ENCODE measurements at regions not wholly inside any gene's neighbourhood (a gene's known extent, or its start where the extent isn't known, plus 50 kb on each side); places are given as distances from the start of the nearest gene placed in this dataset.
A peak's percentile ranks its signal among the peaks of the same experiment; 100 is the strongest.

- H3K27ac Mint-ChIP-seq (ENCODE audit: unreplicated experiment) = no peak overlapping the region
- TF ChIP-seq CTCF (IDR thresholded peaks at IDR 0.05; ENCODE audit: unreplicated experiment) = no peak
- intact Hi-C loops (cut with micrococcal nuclease; ENCODE audit: unreplicated experiment) = no loop called here
- H3K4me1 Mint-ChIP-seq (ENCODE audit: low read depth, unreplicated experiment) = peaks cover 10% of the 10 kb centered on the region
- no peak for DNase-seq
- no peaks in the 10 kb centered on the region for H3K36me3 Mint-ChIP-seq (ENCODE audit: insufficient read depth, unreplicated experiment)
- BruUV-seq (replicated peaks) = no TSS peak
- no peak overlapping the region for H3K4me3 Mint-ChIP-seq (ENCODE audit: low read depth, unreplicated experiment)
- CTCF ChIA-PET = interaction anchor here (0.5 kb wide), 1 partner anchor 115 kb away, joined by 3 read pairs; the partner anchor contains the start of gene SCG2
- peaks cover 4% of the 10 kb centered on the region for H3K9me3 Mint-ChIP-seq (ENCODE audit: low read depth, unreplicated experiment)
- no peaks in the 10 kb centered on the region for H3K27me3 Mint-ChIP-seq (ENCODE audit: unreplicated experiment)
These were observed 115.4 kb downstream of the SCG2 start for GRCh38 chr2:223486751-223487150.

GRCh38 chr2:223487214-223487846 lies 114.8 kb downstream of the SCG2 start:
- Mint-ChIP-seq H3K4me1 (ENCODE audit: low read depth, unreplicated experiment) (peaks cover 10% of the 10 kb centered on the region), H3K9me3 (ENCODE audit: low read depth, unreplicated experiment) (peaks cover 4% of the 10 kb centered on the region), H3K4me3 (ENCODE audit: low read depth, unreplicated experiment) (no peak overlapping the region), H3K27ac (ENCODE audit: unreplicated experiment) (no peak overlapping the region), H3K27me3 (ENCODE audit: unreplicated experiment) (no peaks in the 10 kb centered on the region), H3K36me3 (ENCODE audit: insufficient read depth, unreplicated experiment) (no peaks in the 10 kb centered on the region)
- CTCF ChIA-PET = no interaction called here
- no peak for DNase-seq
- no TSS peak for BruUV-seq (replicated peaks)
- intact Hi-C loops (cut with micrococcal nuclease; ENCODE audit: unreplicated experiment) = no loop called here
- no peak for TF ChIP-seq CTCF (IDR thresholded peaks at IDR 0.05; ENCODE audit: unreplicated experiment)

GRCh38 chr2:223488814-223489213 lies 113.3 kb downstream of the SCG2 start:
- no peaks in the 10 kb centered on the region for H3K27me3 Mint-ChIP-seq (ENCODE audit: unreplicated experiment)
- no peak for TF ChIP-seq CTCF (IDR thresholded peaks at IDR 0.05; ENCODE audit: unreplicated experiment)
- intact Hi-C loops (cut with micrococcal nuclease; ENCODE audit: unreplicated experiment) = no loop called here
- no peak overlapping the region for H3K27ac Mint-ChIP-seq (ENCODE audit: unreplicated experiment)
- peaks cover 11% of the 10 kb centered on the region for H3K4me1 Mint-ChIP-seq (ENCODE audit: low read depth, unreplicated experiment)
- peaks cover 4% of the 10 kb centered on the region for H3K9me3 Mint-ChIP-seq (ENCODE audit: low read depth, unreplicated experiment)
- no peak overlapping the region for H3K4me3 Mint-ChIP-seq (ENCODE audit: low read depth, unreplicated experiment)
- no peaks in the 10 kb centered on the region for H3K36me3 Mint-ChIP-seq (ENCODE audit: insufficient read depth, unreplicated experiment)
- no TSS peak for BruUV-seq (replicated peaks)
- peak; percentile 10 for DNase-seq
- CTCF ChIA-PET = interaction anchor here (0.6 kb wide), 1 partner anchor 13 kb away, joined by 5 read pairs; no protein-coding TSS in a partner anchor

- H3K27ac Mint-ChIP-seq (ENCODE audit: unreplicated experiment) = no peak overlapping the region
- no peak for DNase-seq
- no peaks in the 10 kb centered on the region for H3K36me3 Mint-ChIP-seq (ENCODE audit: insufficient read depth, unreplicated experiment)
- H3K4me3 Mint-ChIP-seq (ENCODE audit: low read depth, unreplicated experiment) = no peak overlapping the region
- BruUV-seq (replicated peaks) = no TSS peak
- intact Hi-C loops (cut with micrococcal nuclease; ENCODE audit: unreplicated experiment) = no loop called here
- no peaks in the 10 kb centered on the region for H3K27me3 Mint-ChIP-seq (ENCODE audit: unreplicated experiment)
- H3K4me1 Mint-ChIP-seq (ENCODE audit: low read depth, unreplicated experiment) = peaks cover 16% of the 10 kb centered on the region
- CTCF ChIA-PET = no interaction called here
- TF ChIP-seq CTCF (IDR thresholded peaks at IDR 0.05; ENCODE audit: unreplicated experiment) = no peak
- peaks cover 4% of the 10 kb centered on the region for H3K9me3 Mint-ChIP-seq (ENCODE audit: low read depth, unreplicated experiment)
These were observed 107.7 kb downstream of the SCG2 start for GRCh38 chr2:223494496-223494895.
